Endothelial cell of umbilical vein (primary cell): ENCODE measurements at regions not wholly inside any gene's neighbourhood (a gene's known extent, or its start where the extent isn't known, plus 50 kb on each side); places are given as distances from the start of the nearest gene placed in this dataset.

Experiments used
- EZH2 ChIP-seq: IDR thresholded peaks from 2 replicates; pipeline ENCODE4 v1.6.1; 2012; ENCODE audit warnings: borderline replicate concordance, low read depth, mild to moderate bottlenecking, moderate library complexity, low read length, inconsistent platforms; ENCODE audit not compliant: severe bottlenecking
- FOS ChIP-seq: IDR thresholded peaks from 2 replicates; pipeline ENCODE4 v1.6.1; 2011; ENCODE audit warnings: mild to moderate bottlenecking, low read length, moderate library complexity, borderline replicate concordance; ENCODE audit not compliant: insufficient read depth
- MYC ChIP-seq: IDR thresholded peaks from one replicate; pipeline ENCODE4 v1.6.1; 2011; ENCODE audit warnings: mild to moderate bottlenecking, low read depth, low read length
- POLR2A ChIP-seq: IDR thresholded peaks from 2 replicates; pipeline ENCODE4 v1.6.1; 2012; ENCODE audit warnings: low read depth, mild to moderate bottlenecking, control low read depth, low read length
- POLR2AphosphoS5 ChIP-seq: IDR thresholded peaks from 2 replicates; pipeline ENCODE4 v1.6.1; 2012; ENCODE audit warnings: low read depth, mild to moderate bottlenecking, control low read depth, low read length, moderate library complexity; ENCODE audit not compliant: insufficient read depth
- TF ChIP-seq, protein P1 (sequence below), 2 donors: IDR thresholded peaks; 1 replicate in 1 of 2; 2 replicates in 1 of 2; pipeline ENCODE4 v1.5.1; 2011; ENCODE audit warnings: low read length in 2 of 2, mild to moderate bottlenecking in 2 of 2, moderate library complexity in 2 of 2, control low read depth in 1 of 2, inconsistent platforms in 1 of 2, low read depth in 1 of 2; ENCODE audit not compliant: insufficient read depth in 1 of 2; ENCODE audit errors: extremely low read depth in 1 of 2

DNA sequence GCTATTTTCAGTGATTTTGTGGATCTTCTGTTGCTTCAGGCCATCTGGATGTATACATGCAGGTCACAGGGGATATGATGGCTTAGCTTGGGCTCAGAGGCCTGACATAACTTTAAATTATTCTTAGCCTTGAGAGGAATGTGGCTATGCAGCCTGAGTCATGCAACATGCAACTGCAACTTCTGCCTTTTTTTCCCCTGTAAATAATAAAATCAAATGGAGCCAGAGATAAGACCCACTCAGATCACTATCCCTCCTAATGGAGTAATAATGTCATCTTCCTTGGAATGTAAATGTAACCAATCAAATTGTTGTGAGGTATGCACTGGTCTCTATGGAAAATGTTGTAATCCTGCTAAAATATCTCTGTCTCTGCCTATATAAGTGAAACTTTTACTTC, 54.9 kb downstream of the MAGEB17 start:
- TF ChIP-seq POLR2AphosphoS5 = no peak
- TF ChIP-seq, protein P1, sequence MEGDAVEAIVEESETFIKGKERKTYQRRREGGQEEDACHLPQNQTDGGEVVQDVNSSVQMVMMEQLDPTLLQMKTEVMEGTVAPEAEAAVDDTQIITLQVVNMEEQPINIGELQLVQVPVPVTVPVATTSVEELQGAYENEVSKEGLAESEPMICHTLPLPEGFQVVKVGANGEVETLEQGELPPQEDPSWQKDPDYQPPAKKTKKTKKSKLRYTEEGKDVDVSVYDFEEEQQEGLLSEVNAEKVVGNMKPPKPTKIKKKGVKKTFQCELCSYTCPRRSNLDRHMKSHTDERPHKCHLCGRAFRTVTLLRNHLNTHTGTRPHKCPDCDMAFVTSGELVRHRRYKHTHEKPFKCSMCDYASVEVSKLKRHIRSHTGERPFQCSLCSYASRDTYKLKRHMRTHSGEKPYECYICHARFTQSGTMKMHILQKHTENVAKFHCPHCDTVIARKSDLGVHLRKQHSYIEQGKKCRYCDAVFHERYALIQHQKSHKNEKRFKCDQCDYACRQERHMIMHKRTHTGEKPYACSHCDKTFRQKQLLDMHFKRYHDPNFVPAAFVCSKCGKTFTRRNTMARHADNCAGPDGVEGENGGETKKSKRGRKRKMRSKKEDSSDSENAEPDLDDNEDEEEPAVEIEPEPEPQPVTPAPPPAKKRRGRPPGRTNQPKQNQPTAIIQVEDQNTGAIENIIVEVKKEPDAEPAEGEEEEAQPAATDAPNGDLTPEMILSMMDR (IDR thresholded peaks at IDR 0.05; ENCODE audit: extremely low read depth in 1 of 2, insufficient read depth in 1 of 2, low read depth in 1 of 2, low read length in 2 of 2) = no peak
- TF ChIP-seq MYC = no peak
- TF ChIP-seq FOS = no peak
- no peak for TF ChIP-seq POLR2A
- TF ChIP-seq EZH2 = no peak
